ENCODE measurements at regions not wholly inside any gene's neighbourhood (a gene's known extent, or its start where the extent isn't known, plus 50 kb on each side); places are given as distances from the start of the nearest gene placed in this dataset.

DNA sequence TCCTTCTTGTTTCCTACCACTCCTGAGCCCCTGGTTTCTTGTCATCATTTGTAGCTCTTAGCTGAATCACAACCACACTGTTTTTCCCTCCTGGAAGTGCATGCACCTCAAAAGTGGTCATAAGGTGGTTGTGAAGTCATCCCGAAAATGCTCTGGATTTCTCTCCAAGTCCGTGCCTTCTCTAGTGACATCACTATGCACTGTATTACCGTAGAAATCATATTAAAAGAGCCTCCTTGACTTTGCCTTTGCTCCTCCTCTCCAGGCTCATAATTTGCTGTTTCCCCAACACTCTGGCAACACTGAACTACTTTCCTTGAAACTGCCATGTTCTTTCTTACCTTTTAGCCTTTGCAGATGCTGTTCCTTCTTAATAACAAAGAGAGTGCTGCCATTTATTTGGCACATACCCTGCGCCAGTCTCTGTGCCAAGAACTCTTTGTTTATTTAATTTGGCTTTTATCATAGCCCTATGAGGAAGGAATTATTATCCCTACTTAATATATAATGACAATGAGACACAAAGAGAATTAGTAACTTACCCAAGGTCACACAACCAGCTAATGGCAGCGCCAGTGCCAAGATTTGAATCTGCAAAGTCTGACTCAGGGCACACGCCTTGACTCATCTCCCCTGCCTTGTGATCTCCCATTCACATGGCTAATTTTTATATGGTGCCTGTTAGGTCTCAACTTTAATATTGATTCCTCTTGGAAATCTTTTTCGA, 115.4 kb downstream of the KIF4B start:
- Histone ChIP-seq H3K27me3 (replicated peaks; ENCODE audit: control insufficient read depth, insufficient read depth, low read length) (peaks cover 2% of the 10 kb centered on the region), H3K4me3 (replicated peaks; ENCODE audit: low read depth, low read length) (no peak overlapping the region), H3K36me3 (ENCODE audit: control insufficient read depth, insufficient read depth, low read length) (no peaks in the 10 kb centered on the region)
- DNase-seq (ENCODE audit: extremely low read depth, insufficient read length), result no peak
- TF ChIP-seq, protein P1, sequence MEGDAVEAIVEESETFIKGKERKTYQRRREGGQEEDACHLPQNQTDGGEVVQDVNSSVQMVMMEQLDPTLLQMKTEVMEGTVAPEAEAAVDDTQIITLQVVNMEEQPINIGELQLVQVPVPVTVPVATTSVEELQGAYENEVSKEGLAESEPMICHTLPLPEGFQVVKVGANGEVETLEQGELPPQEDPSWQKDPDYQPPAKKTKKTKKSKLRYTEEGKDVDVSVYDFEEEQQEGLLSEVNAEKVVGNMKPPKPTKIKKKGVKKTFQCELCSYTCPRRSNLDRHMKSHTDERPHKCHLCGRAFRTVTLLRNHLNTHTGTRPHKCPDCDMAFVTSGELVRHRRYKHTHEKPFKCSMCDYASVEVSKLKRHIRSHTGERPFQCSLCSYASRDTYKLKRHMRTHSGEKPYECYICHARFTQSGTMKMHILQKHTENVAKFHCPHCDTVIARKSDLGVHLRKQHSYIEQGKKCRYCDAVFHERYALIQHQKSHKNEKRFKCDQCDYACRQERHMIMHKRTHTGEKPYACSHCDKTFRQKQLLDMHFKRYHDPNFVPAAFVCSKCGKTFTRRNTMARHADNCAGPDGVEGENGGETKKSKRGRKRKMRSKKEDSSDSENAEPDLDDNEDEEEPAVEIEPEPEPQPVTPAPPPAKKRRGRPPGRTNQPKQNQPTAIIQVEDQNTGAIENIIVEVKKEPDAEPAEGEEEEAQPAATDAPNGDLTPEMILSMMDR (IDR thresholded peaks at IDR 0.05; ENCODE audit: insufficient read depth, low read length, poor library complexity, severe bottlenecking), result no peak

DNA sequence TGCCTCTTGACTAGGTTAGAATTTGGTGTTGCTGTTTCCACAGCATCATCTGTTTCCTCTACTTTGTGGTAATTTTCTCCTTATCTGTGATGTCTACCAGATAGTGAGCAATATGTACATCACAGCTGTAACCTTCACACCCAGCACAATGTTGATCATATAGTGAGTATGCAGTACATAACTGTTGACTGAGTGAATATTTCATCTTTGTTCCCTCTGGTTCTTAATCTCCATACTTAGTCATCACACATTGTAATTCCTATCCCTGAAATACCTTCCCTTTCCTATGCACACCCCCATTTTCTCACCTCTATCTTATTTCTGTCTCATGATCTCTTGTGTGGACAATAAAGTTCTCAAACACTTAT, 115.9 kb downstream of the KIF4B start:
- no peak for DNase-seq (ENCODE audit: extremely low read depth, insufficient read length)
- TF ChIP-seq, protein P1 (IDR thresholded peaks at IDR 0.05; ENCODE audit: insufficient read depth, low read length, poor library complexity, severe bottlenecking), result no peak
- no peaks in the 10 kb centered on the region for H3K36me3 ChIP-seq (ENCODE audit: control insufficient read depth, insufficient read depth, low read length)
- H3K27me3 ChIP-seq (replicated peaks; ENCODE audit: control insufficient read depth, insufficient read depth, low read length), result peaks cover 2% of the 10 kb centered on the region
- no peak overlapping the region for H3K4me3 ChIP-seq (replicated peaks; ENCODE audit: low read depth, low read length)

DNA sequence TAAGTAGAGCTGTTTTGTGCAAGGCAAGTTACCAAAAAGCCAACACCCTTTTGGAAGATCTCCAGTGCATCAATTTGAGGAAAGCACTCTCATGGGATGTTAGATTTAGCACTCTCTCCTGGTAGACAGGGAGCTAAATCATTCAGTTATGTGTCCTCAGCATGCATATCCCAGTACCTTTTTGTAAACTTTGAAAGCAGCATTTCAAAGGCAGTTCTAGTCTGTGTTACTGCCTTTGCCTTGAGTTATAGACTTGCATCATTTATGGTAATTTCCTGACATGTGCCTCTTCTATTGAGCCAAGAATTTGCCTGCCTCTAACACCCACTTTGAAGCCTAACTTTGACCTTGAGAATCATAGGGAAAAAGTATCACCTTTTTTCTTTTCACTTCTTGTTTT, 120.6 kb downstream of the KIF4B start:
- no peaks in the 10 kb centered on the region for H3K36me3 ChIP-seq (ENCODE audit: control insufficient read depth, insufficient read depth, low read length)
- no peak for DNase-seq (ENCODE audit: extremely low read depth, insufficient read length)
- TF ChIP-seq, protein P1 (IDR thresholded peaks at IDR 0.05; ENCODE audit: insufficient read depth, low read length, poor library complexity, severe bottlenecking), result no peak
- no peak overlapping the region for H3K4me3 ChIP-seq (replicated peaks; ENCODE audit: low read depth, low read length)
- H3K27me3 ChIP-seq (replicated peaks; ENCODE audit: control insufficient read depth, insufficient read depth, low read length), result no peaks in the 10 kb centered on the region

DNA sequence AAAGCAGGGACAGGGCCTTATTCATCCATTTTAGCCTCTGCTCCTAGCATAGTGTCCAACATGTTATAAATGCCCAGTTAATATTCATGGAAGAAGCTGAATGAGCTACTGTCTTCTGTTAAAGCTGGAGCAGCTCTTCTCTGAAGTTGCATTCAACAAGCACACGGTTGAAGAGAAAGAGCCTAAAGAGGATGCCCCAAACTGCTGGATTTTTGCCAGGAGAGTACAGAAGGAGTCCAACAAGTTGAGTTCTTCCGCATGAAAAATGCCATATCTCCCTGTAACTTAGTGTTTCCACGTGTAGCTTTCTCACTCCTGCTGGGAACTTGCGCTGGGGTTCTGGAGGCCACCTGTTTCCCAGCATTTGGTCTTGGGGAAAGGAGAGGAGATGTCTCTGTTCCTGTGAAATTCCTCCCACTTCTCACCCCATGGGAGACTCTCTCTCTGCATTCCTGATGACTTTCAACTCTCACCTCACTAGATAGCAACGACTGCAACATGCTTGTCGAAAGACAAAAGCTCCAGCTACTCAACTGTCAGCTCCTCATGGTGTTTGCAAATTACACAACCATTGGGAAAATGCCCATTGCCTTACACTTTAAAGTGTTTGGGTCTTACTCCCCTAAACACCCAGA, 122.8 kb downstream of the KIF4B start:
- Histone ChIP-seq H3K36me3 (ENCODE audit: control insufficient read depth, insufficient read depth, low read length) (no peaks in the 10 kb centered on the region), H3K4me3 (replicated peaks; ENCODE audit: low read depth, low read length) (no peak overlapping the region), H3K27me3 (replicated peaks; ENCODE audit: control insufficient read depth, insufficient read depth, low read length) (no peaks in the 10 kb centered on the region; the same call in 1 of the 2 replicates)
- no peak for DNase-seq (ENCODE audit: extremely low read depth, insufficient read length)
- TF ChIP-seq, protein P1 (IDR thresholded peaks at IDR 0.05; ENCODE audit: insufficient read depth, low read length, poor library complexity, severe bottlenecking), result no peak

DNA sequence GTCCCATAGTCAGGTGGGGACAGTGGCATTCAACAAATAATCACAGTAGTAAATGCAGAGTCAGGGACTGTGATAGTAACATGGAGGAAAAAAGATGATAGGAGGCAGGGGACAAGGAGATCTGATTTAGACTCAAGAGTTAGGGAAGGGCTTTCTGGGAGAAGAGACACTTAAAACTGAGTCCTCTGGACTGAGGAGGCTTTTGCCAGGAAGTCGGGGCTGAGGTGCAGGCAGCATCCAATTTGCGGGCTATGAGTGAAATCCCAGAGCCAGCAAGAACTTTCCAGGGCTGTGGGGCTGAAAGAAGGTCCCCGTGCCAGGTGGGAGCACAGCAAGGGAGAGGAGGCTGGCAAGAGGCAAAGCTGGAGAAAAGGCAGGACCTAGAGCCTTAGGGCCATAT, 124.1 kb downstream of the KIF4B start:
- Histone ChIP-seq H3K36me3 (ENCODE audit: control insufficient read depth, insufficient read depth, low read length) (no peaks in the 10 kb centered on the region), H3K4me3 (replicated peaks; ENCODE audit: low read depth, low read length) (no peak overlapping the region), H3K27me3 (replicated peaks; ENCODE audit: control insufficient read depth, insufficient read depth, low read length) (no peaks in the 10 kb centered on the region; the same call in 1 of the 2 replicates)
- TF ChIP-seq, protein P1 (IDR thresholded peaks at IDR 0.05; ENCODE audit: insufficient read depth, low read length, poor library complexity, severe bottlenecking), result no peak
- no peak for DNase-seq (ENCODE audit: extremely low read depth, insufficient read length)

All from GM06990 (cell line).